ENCODE measurements at regions not wholly inside any gene's neighbourhood (a gene's known extent, or its start where the extent isn't known, plus 50 kb on each side); places are given as distances from the start of the nearest gene placed in this dataset.

- no peak for TF ChIP-seq ATF2 (CRISPR knock-in tag; IDR thresholded peaks at IDR 0.05)
- TF ChIP-seq KLF13 (CRISPR knock-in tag; IDR thresholded peaks at IDR 0.05): no peak
- no peak for TF ChIP-seq MAX (IDR thresholded peaks at IDR 0.05)
- TF ChIP-seq E2F5 (CRISPR knock-in tag; conservative IDR thresholded peaks at IDR 0.05): no peak
- TF ChIP-seq MYC (CRISPR knock-in tag; IDR thresholded peaks at IDR 0.05; ENCODE audit: borderline replicate concordance): no peak
- no peak for TF ChIP-seq POLR2AphosphoS5 (IDR thresholded peaks at IDR 0.05; ENCODE audit: low read depth, low read length)
Measured at GRCh38 chrX:138946926-138947325, 235.4 kb upstream of the FGF13 start.

Measured in HepG2 (cell line).